Gastroesophageal sphincter (tissue), 4 donors: ENCODE measurements at regions not wholly inside any gene's neighbourhood (a gene's known extent, or its start where the extent isn't known, plus 50 kb on each side); places are given as distances from the start of the nearest gene placed in this dataset.
"Not testable (repeated sequence)": the region's sequence is repeated elsewhere in the genome, so short reads cannot be mapped to it uniquely, and the experiment has no call there.

Experiments
- ATAC-seq: fragments of 150-250 bp; one replicate; pipeline ENCODE4 v1.9.1; 2016; ENCODE audit warnings: mild to moderate bottlenecking, moderate library complexity
- H3K27ac ChIP-seq, 4 donors: fragments of 200-600 bp; sonication (generic) in 3 of 4; 1 replicate in 3 of 4; 2 replicates in 1 of 4; pipeline ENCODE4 v1.5.1; 2016 to 2019
- H3K27me3 ChIP-seq: fragments of 200-600 bp; sonication (generic); one replicate; pipeline ENCODE4 v1.5.1; 2019
- H3K36me3 ChIP-seq, 2 donors: fragments of 200-600 bp; sonication (generic); one replicate each; pipeline ENCODE4 v1.5.1; 2019; ENCODE audit warnings: control low read depth in 1 of 2
- H3K4me1 ChIP-seq, 3 donors: fragments of 200-600 bp; sonication (generic); 1 replicate in 2 of 3; 2 replicates in 1 of 3; pipeline ENCODE4 v1.5.1; 2016 to 2019; ENCODE audit warnings: control low read depth in 2 of 3
- H3K4me3 ChIP-seq, 2 donors: fragments of 200-600 bp; sonication (generic); one replicate each; pipeline ENCODE4 v1.5.1; 2019; ENCODE audit warnings: mild to moderate bottlenecking in 1 of 2, moderate library complexity in 1 of 2
- H3K9me3 ChIP-seq, 3 donors: fragments of 200-600 bp; sonication (generic); one replicate each; pipeline ENCODE4 v1.5.1; 2017 to 2019; ENCODE audit warnings: control low read depth in 2 of 3
- CTCF ChIP-seq, 4 experiments: fragments of 200-600 bp in 2 of 4; fragments of 450-650 bp in 2 of 4; sonication (generic) in 1 of 4; IDR thresholded peaks; one replicate each; pipeline ENCODE4 v1.5.1; 2017 to 2019; ENCODE audit warnings: antibody characterized with exemption in 4 of 4, mild to moderate bottlenecking in 2 of 4, moderate library complexity in 2 of 4
- EP300 ChIP-seq: sonication (generic); formaldehyde crosslinking; IDR thresholded peaks from one replicate; pipeline ENCODE4 v1.6.1; 2017; ENCODE audit warnings: antibody characterized with exemption, mild to moderate bottlenecking
- POLR2A ChIP-seq, 2 donors: fragments of 450-650 bp; IDR thresholded peaks; one replicate each; pipeline ENCODE4 v1.6.1; 2017; ENCODE audit warnings: antibody characterized with exemption in 2 of 2, mild to moderate bottlenecking in 2 of 2, moderate library complexity in 1 of 2
- POLR2AphosphoS5 ChIP-seq: sonication (generic); formaldehyde crosslinking; IDR thresholded peaks from one replicate; pipeline ENCODE4 v1.6.1; 2017; ENCODE audit warnings: antibody characterized with exemption
- WGBS, 2 donors: methylation state at CpG; one replicate each; pipeline ENCODE4 v1.1.5; 2018; ENCODE audit warnings: low coverage in 1 of 2; 5-methylcytosine and 5-hydroxymethylcytosine counted together

- no peaks in the 10 kb centered on the region for H3K4me1 ChIP-seq
- H3K4me3 ChIP-seq, result no peak overlapping the region
- ATAC-seq, result no peak
- WGBS, 2 donors, result 47 to 59% methylated on average over 8 to 9 of the region's 9 CpGs
- no peaks in the 10 kb centered on the region for H3K27me3 ChIP-seq
- no peaks in the 10 kb centered on the region for H3K9me3 ChIP-seq
- H3K27ac ChIP-seq, result no peak overlapping the region
- no peaks in the 10 kb centered on the region for H3K36me3 ChIP-seq
- TF ChIP-seq POLR2A (IDR thresholded peaks at IDR 0.05) (no peak), CTCF (IDR thresholded peaks at IDR 0.05) (no peak), POLR2AphosphoS5 (no peak), EP300 (no peak)
Observed at GRCh38 chr12:75658901-75659823, 147.8 kb upstream of the KRR1 start.

GRCh38 chr12:75658286-75658685, 146.9 kb upstream of the KRR1 start:
- Histone ChIP-seq H3K9me3 (no peaks in the 10 kb centered on the region), H3K27me3 (no peaks in the 10 kb centered on the region), H3K4me1 (no peaks in the 10 kb centered on the region), H3K36me3 (no peaks in the 10 kb centered on the region), H3K27ac (no peak overlapping the region), H3K4me3 (no peak overlapping the region)
- no peak for ATAC-seq
- TF ChIP-seq POLR2AphosphoS5 (no peak), EP300 (no peak), CTCF (IDR thresholded peaks at IDR 0.05) (no peak), POLR2A (IDR thresholded peaks at IDR 0.05) (no peak)

DNA sequence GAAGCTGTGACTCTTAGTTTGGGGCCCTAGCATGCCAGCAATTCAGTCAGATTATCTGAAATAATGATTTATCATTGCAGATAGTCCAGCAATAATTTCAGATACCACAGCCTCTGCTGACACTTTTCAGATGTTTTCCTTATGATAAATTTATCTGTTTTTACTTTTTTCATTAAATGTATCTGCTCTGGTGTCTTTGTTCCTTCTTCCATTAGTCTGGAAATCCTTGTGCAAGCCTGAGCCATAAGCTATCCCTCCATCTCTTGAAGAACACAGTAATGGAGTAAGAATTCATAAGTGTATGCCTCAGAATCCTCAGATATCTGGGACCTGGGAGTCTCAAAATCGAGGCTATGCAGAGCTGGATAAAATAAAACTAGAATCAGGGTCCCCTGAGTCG, 146.4 kb upstream of the KRR1 start:
- H3K4me1 ChIP-seq, result no peaks in the 10 kb centered on the region
- TF ChIP-seq POLR2AphosphoS5 (no peak), POLR2A (IDR thresholded peaks at IDR 0.05) (no peak), EP300 (no peak), CTCF (IDR thresholded peaks at IDR 0.05) (no peak)
- no peak overlapping the region for H3K27ac ChIP-seq
- H3K27me3 ChIP-seq, result no peaks in the 10 kb centered on the region
- no peaks in the 10 kb centered on the region for H3K9me3 ChIP-seq
- H3K36me3 ChIP-seq, result no peaks in the 10 kb centered on the region
- H3K4me3 ChIP-seq, result no peak overlapping the region
- no peak for ATAC-seq
- WGBS, 2 donors, result 91 to 94% methylated on average over 2 of the region's 2 CpGs

- H3K9me3 ChIP-seq, H3K27ac ChIP-seq, H3K27me3 ChIP-seq, H3K4me1 ChIP-seq, ATAC-seq, H3K4me3 ChIP-seq, H3K36me3 ChIP-seq: not testable (repeated sequence)
- 95% methylated on average over 6 of the region's 6 CpGs; no CpG with 5 or more reads in 1 of the 2 donors for WGBS, 2 donors
Observed at GRCh38 chr12:75657354-75657753, 145.9 kb upstream of the KRR1 start.

- no peak for TF ChIP-seq CTCF (IDR thresholded peaks at IDR 0.05)
- no peak for TF ChIP-seq POLR2AphosphoS5
- TF ChIP-seq EP300, result no peak
- TF ChIP-seq POLR2A (IDR thresholded peaks at IDR 0.05), result no peak
- no peak overlapping the region for H3K4me3 ChIP-seq
- H3K27me3 ChIP-seq, result no peaks in the 10 kb centered on the region
- ATAC-seq, result no peak
- H3K36me3 ChIP-seq, result no peaks in the 10 kb centered on the region
- H3K9me3 ChIP-seq, result no peaks in the 10 kb centered on the region
- H3K4me1 ChIP-seq, result no peaks in the 10 kb centered on the region
- 0% methylated on average over 1 of the region's 1 CpG; no CpG with 5 or more reads in 1 of the 2 donors for WGBS, 2 donors
- H3K27ac ChIP-seq, result no peak overlapping the region
Observed at GRCh38 chr12:75656648-75657047, 145.2 kb upstream of the KRR1 start.
